Stimulated activated naive CD8-positive, alpha-beta T cell treated with anti-CD3 and anti-CD28 coated beads, Interleukin-15, amount 100 ng/mL, for 72 hours (primary cell): ENCODE measurements at regions not wholly inside any gene's neighbourhood (a gene's known extent, or its start where the extent isn't known, plus 50 kb on each side); places are given as distances from the start of the nearest gene placed in this dataset.
A peak's percentile ranks its signal among the peaks of the same experiment; 100 is the strongest.

ENCODE experiments used
- ATAC-seq: fragments of 150-1000 bp; cut with Tn5 transposase; 2 replicates; pipeline ENCODE4 v1.10.0; 2021; ENCODE audit warnings: mild to moderate bottlenecking, moderate library complexity
- DNase-seq, 2 donors: peaks; one replicate each; pipeline ENCODE4 v3.0.0; 2021 to 2022
- H3K27ac Mint-ChIP-seq, 2 donors: one replicate each; pipeline ENCODE4 v1.8.0; 2022; ENCODE audit warnings: mild to moderate bottlenecking in 2 of 2, mixed read lengths in 2 of 2, moderate library complexity in 2 of 2
- H3K27me3 Mint-ChIP-seq: one replicate; pipeline ENCODE4 v1.8.0; 2022; ENCODE audit warnings: mixed read lengths
- H3K4me1 Mint-ChIP-seq: one replicate; pipeline ENCODE4 v1.8.0; 2022; ENCODE audit warnings: mild to moderate bottlenecking, mixed read lengths
- H3K4me3 Mint-ChIP-seq, 2 donors: one replicate each; pipeline ENCODE4 v1.8.0; 2022; ENCODE audit warnings: mild to moderate bottlenecking in 2 of 2, mixed read lengths in 2 of 2, moderate library complexity in 1 of 2
- H3K9me3 Mint-ChIP-seq, 2 donors: one replicate each; pipeline ENCODE4 v1.8.0; 2022; ENCODE audit warnings: mixed read lengths in 2 of 2

DNA sequence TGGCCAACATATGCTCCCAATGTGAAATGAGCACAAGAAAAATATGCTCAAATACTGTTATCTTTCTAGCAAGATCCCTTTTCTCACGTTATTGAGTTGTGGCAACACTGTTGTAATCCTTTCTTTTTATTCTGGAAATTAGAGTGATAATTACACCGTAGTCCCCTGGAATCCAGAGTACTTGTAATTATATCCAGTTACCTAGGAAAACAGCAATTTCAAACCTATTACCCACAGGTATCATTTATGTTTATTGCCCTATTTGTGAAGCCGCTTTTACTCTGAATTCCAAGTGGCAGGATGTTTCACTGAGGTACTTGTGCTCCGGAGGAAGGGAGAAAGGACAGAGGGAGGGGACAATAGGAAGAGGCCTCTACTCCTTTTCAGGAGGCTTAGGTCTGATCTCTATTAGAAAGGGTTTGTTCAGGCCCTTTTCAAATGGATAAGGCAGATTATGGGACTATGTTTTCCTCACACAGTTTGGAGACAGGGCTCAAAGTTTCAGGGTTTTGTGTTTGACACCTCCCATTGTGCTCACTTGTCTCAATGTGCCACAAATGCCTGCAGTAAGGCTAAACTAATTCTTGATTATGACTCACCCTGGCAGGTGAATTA lies 646.6 kb downstream of the TUSC7 start:
- no peak for ATAC-seq
- Mint-ChIP-seq H3K9me3 (peaks cover 3 to 16% of the 10 kb centered on the region in 2 donors), H3K27ac (no peak overlapping the region), H3K4me3 (no peak overlapping the region), H3K27me3 (no peaks in the 10 kb centered on the region), H3K4me1 (no peaks in the 10 kb centered on the region)
- DNase-seq, result no peak

- Mint-ChIP-seq H3K27ac (no peak overlapping the region), H3K9me3 (peaks cover 13 to 39% of the 10 kb centered on the region in 2 donors), H3K4me1 (no peaks in the 10 kb centered on the region), H3K27me3 (no peaks in the 10 kb centered on the region), H3K4me3 (no peak overlapping the region)
- ATAC-seq (no peak), DNase-seq (no peak)
These were observed 649.2 kb downstream of the TUSC7 start for GRCh38 chr3:117358717-117359314.

DNA sequence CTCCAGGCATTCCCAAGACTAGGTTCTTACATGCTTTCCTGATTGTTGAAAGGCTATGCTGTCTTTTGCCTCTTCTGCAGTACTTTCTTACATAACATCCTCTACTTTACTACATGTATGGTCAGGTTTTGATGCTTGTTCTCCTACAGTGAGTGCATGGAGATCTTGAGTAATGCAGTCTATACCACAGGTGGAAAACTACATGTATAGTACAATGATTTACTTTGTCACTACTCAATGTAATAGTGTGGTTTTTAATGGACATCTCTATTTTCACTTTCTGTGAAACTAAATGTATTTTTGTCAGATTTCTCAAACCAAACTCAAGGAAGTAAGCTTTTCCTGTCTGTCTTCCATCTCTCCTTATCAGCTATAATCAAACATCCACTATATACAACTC lies 657.0 kb downstream of the TUSC7 start:
- Mint-ChIP-seq H3K4me1 (no peaks in the 10 kb centered on the region), H3K4me3 (no peak overlapping the region), H3K9me3 (peaks cover 15 to 19% of the 10 kb centered on the region in 2 donors), H3K27ac (no peak overlapping the region), H3K27me3 (no peaks in the 10 kb centered on the region)
- DNase-seq, result no peak
- no peak for ATAC-seq

DNA sequence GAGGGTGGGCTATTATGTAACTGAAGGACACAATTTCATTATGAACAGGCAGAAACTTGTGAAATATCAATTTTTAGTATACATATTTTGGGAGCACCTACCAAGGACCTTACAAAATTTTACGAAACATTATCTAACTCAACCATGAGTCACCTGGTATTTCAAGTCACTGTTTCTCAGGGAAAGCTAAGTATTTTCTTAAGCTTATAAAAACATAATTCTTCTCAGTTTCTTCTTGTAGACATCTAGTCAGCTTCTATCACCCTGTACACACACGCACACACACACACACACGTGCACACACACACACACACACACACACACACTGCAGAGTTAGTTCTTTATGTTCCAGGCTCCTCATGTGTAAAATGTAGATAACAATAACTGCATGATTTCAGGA lies 658.3 kb downstream of the TUSC7 start:
- H3K9me3 Mint-ChIP-seq, result peaks cover 8% of the 10 kb centered on the region in 2 donors
- H3K27ac Mint-ChIP-seq, result no peak overlapping the region
- no peaks in the 10 kb centered on the region for H3K4me1 Mint-ChIP-seq
- DNase-seq (no peak), ATAC-seq (no peak)
- no peak overlapping the region for H3K4me3 Mint-ChIP-seq
- no peaks in the 10 kb centered on the region for H3K27me3 Mint-ChIP-seq

GRCh38 chr3:117380631-117381030 lies 671.1 kb downstream of the TUSC7 start:
- no peak for DNase-seq
- no peak overlapping the region for H3K4me3 Mint-ChIP-seq
- H3K27ac Mint-ChIP-seq, result no peak overlapping the region
- ATAC-seq, result no peak
- no peaks in the 10 kb centered on the region for H3K4me1 Mint-ChIP-seq
- peaks cover 6 to 8% of the 10 kb centered on the region in 2 donors for H3K9me3 Mint-ChIP-seq
- no peaks in the 10 kb centered on the region for H3K27me3 Mint-ChIP-seq

- H3K27ac Mint-ChIP-seq, result no peak overlapping the region
- H3K4me3 Mint-ChIP-seq, result no peak overlapping the region
- ATAC-seq (no peak), DNase-seq (no peak)
- no peaks in the 10 kb centered on the region for H3K4me1 Mint-ChIP-seq
- H3K27me3 Mint-ChIP-seq, result no peaks in the 10 kb centered on the region
- H3K9me3 Mint-ChIP-seq, result peaks cover 0 to 7% of the 10 kb centered on the region in 2 donors
These were observed 683.5 kb downstream of the TUSC7 start for GRCh38 chr3:117393119-117393518.

DNA sequence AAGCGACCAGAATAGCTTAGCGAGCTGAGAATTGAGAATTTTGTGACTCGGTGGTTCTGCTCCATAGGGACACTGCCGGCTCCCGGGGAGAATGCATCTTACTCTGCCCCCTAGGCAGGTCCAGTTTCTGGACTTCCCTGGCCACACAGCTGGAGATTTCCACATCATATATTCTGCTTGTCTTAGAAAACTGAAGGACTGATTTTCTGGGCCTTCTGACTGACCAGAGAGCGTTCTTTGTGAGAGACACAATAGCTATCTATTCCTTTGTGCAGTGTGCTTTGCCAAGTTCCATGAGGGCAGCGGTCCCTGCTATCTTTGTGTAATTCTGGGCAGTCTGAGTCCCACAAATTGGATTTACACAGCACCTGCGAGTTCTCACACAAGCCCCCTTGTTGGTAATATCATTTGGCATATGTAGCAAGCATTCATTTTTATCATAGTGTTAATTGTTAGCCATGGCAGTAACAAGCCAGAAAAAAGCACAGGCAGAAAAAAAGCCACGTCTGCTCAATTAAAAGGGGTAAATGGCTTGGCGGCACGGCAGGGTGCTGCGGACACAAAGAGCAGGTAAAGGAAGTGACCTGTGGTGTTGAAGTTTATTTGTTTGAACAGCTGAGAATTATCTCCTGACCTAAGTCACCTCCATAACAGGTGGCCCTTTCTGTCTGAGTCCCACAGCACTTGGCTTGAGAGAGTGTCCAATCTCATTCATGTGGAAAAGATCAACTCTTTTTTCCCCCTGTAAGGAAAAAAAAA lies 688.7 kb downstream of the TUSC7 start:
- Mint-ChIP-seq H3K9me3 (peaks cover 6 to 7% of the 10 kb centered on the region in 2 donors), H3K27me3 (no peaks in the 10 kb centered on the region), H3K4me1 (no peaks in the 10 kb centered on the region), H3K4me3 (no peak overlapping the region), H3K27ac (no peak overlapping the region)
- ATAC-seq, result no peak
- DNase-seq, result no peak

- no peaks in the 10 kb centered on the region for H3K27me3 Mint-ChIP-seq
- ATAC-seq (no peak), DNase-seq (no peak)
- no peak overlapping the region for H3K4me3 Mint-ChIP-seq
- H3K27ac Mint-ChIP-seq, result no peak overlapping the region
- H3K4me1 Mint-ChIP-seq, result no peaks in the 10 kb centered on the region
- H3K9me3 Mint-ChIP-seq, result peaks cover 6 to 7% of the 10 kb centered on the region in 2 donors
These were observed 689.9 kb downstream of the TUSC7 start for GRCh38 chr3:117399311-117400078.

DNA sequence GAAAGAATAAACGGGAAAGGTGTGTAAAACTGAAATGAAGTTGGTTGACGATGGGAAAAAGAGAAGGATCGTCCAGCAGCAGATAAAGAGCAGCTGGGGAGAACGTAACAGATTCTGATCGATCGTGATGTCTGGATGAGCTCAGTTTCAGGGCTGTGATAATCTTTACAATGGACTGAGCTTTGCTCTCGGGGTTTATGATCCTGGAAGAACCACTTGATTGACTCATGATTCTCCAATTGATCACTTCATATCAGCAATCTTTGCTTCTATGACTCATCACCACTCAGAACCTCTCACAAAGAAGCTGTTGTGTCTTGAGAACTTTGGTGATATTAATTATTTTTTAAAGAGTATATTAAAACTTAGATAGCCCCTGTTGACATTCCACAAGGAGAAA lies 690.7 kb downstream of the TUSC7 start:
- peaks cover 6 to 7% of the 10 kb centered on the region in 2 donors for H3K9me3 Mint-ChIP-seq
- DNase-seq (no peak), ATAC-seq (no peak)
- no peaks in the 10 kb centered on the region for H3K27me3 Mint-ChIP-seq
- no peak overlapping the region for H3K27ac Mint-ChIP-seq
- H3K4me1 Mint-ChIP-seq, result no peaks in the 10 kb centered on the region
- H3K4me3 Mint-ChIP-seq, result no peak overlapping the region

DNA sequence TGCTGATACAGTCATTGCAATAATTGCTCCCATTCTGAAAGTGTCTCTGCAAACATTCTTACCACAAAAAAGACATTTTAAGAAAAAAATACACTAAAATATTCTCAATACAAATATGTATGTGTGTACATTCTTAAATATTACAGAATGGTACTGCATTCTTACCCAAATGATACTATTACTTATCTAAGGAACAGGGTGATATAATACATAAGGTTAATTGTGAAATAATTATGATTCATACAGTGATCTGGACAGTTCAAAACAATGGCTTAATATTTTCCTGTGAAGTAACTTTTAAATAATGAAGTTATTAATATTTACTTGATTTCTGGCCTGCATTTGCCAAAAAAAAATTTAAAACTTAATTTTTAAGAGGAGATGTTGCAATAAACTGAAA lies 694.6 kb downstream of the TUSC7 start:
- H3K9me3 Mint-ChIP-seq, result peaks cover 6 to 10% of the 10 kb centered on the region in 2 donors
- no peaks in the 10 kb centered on the region for H3K27me3 Mint-ChIP-seq
- H3K4me3 Mint-ChIP-seq, result no peak overlapping the region
- DNase-seq (no peak), ATAC-seq (no peak)
- H3K4me1 Mint-ChIP-seq, result no peaks in the 10 kb centered on the region
- H3K27ac Mint-ChIP-seq, result no peak overlapping the region

DNA sequence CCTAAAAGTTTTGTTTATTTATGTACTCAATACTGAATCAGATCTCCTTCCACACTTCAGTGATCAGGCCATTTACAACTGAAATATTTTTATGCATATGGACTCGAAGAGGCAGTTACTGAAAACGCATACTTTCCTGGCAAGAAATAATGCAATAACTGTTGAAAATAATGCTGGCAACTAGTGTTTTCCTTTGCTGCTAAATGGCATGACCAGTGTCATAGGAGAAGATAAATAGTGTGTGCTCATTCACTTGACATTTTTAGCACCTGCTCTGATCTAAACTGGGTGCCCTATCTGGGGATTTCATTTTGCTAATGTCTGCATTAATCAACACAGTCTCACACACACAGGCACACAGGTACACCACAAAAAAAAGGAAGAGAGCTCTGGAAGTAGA lies 695.2 kb downstream of the TUSC7 start:
- ATAC-seq, result no peak
- Mint-ChIP-seq H3K9me3 (peaks cover 6 to 13% of the 10 kb centered on the region in 2 donors), H3K4me3 (no peak overlapping the region), H3K27me3 (no peaks in the 10 kb centered on the region), H3K27ac (no peak overlapping the region), H3K4me1 (no peaks in the 10 kb centered on the region)
- no peak for DNase-seq

DNA sequence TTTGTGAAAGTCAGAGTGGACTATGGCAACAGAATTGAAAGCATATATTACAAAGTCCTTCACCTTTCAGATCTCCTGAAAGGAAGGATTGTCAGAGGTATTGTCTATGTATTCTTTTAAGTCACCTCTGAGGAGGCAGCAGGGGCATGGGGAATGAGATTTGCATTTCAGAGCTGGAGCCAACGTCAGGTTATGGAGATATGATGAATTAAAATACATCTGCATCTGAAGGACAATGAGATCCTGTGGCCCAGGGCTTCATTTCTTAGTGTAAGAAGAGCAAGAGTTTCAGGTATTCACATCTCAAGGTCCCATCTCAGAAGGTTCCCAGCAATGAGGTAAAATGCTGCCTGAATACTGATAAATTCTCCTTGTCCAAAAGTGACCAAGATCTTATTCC lies 695.8 kb downstream of the TUSC7 start:
- H3K9me3 Mint-ChIP-seq, result peaks cover 0 to 7% of the 10 kb centered on the region in 2 donors
- DNase-seq (no peak), ATAC-seq (no peak)
- no peaks in the 10 kb centered on the region for H3K27me3 Mint-ChIP-seq
- no peaks in the 10 kb centered on the region for H3K4me1 Mint-ChIP-seq
- H3K4me3 Mint-ChIP-seq, result no peak overlapping the region
- no peak overlapping the region for H3K27ac Mint-ChIP-seq

DNA sequence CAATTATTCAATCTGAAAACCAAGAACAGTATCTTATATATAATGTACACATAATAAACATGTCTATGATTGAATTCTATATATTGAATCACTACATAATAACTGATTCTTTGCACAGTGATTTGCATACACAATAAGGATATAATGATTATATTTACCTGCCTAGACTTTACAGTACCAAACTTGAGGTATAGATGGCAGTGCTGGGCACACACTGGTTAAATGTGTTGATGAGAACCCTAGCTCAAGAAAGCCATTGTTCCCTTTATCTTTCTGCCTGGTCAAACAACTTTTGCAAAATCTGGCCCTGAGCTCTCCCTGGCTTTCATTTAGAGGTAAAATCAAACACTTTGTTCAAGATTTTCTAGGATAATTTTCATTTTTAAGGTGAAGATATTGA lies 697.7 kb downstream of the TUSC7 start:
- DNase-seq (no peak), ATAC-seq (no peak)
- H3K4me1 Mint-ChIP-seq, result no peaks in the 10 kb centered on the region
- peaks cover 0 to 7% of the 10 kb centered on the region in 2 donors for H3K9me3 Mint-ChIP-seq
- no peak overlapping the region for H3K27ac Mint-ChIP-seq
- H3K27me3 Mint-ChIP-seq, result no peaks in the 10 kb centered on the region
- H3K4me3 Mint-ChIP-seq, result no peak overlapping the region

- no peak for DNase-seq
- H3K9me3 Mint-ChIP-seq, result peaks cover 5 to 7% of the 10 kb centered on the region in 2 donors
- no peaks in the 10 kb centered on the region for H3K4me1 Mint-ChIP-seq
- H3K27ac Mint-ChIP-seq, result no peak overlapping the region
- H3K27me3 Mint-ChIP-seq, result no peaks in the 10 kb centered on the region
- ATAC-seq, result no peak
- H3K4me3 Mint-ChIP-seq, result no peak overlapping the region
These were observed 699.2 kb downstream of the TUSC7 start for GRCh38 chr3:117408811-117409210.

DNA sequence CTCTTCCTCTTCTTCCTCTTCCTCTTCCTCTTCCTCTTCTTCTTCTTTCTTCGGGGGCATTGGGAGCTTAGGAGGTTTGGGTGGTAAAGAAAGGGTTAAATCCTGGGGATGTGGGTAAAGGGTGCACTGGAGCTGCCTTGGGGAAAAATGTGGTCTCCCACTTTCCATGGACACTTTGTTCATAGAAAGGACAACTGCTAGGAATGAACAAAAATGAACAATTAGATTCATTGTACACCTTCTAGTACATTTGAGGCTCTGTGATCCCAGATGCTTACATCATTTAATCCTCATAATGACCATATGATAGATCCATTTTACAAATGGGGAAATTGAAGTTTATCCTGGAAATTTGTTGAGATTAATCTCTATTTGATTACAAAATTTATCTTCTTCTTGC lies 699.7 kb downstream of the TUSC7 start:
- Mint-ChIP-seq H3K9me3 (peaks cover 5 to 7% of the 10 kb centered on the region in 2 donors), H3K27ac (peak overlapping the region in 1 of 2 donors; percentile 73), H3K4me3 (no peak overlapping the region), H3K27me3 (no peaks in the 10 kb centered on the region), H3K4me1 (no peaks in the 10 kb centered on the region)
- ATAC-seq (no peak), DNase-seq (no peak)
